KMS-11 (cell line): ENCODE measurements at regions not wholly inside any gene's neighbourhood (a gene's known extent, or its start where the extent isn't known, plus 50 kb on each side); places are given as distances from the start of the nearest gene placed in this dataset.

ENCODE experiments used
- H2AFZ ChIP-seq: fragments of 200-600 bp; sonication (generic); 2 replicates; pipeline ENCODE4 v1.6.1; 2016; ENCODE audit warnings: antibody characterized with exemption, mixed run types, low read depth
- H3K27ac ChIP-seq: fragments of 200-600 bp; sonication (generic); 2 replicates; pipeline ENCODE4 v1.6.1; 2016; ENCODE audit warnings: mild to moderate bottlenecking, mixed run types
- H3K27me3 ChIP-seq: fragments of 200-600 bp; sonication (generic); 2 replicates; pipeline ENCODE4 v1.6.1; 2017; ENCODE audit warnings: mild to moderate bottlenecking, low read depth, mixed run types, moderate library complexity; ENCODE audit not compliant: insufficient read depth
- H3K36me3 ChIP-seq: fragments of 200-600 bp; sonication (generic); 2 replicates; pipeline ENCODE4 v1.6.1; 2017; ENCODE audit warnings: mild to moderate bottlenecking, mixed run types; ENCODE audit not compliant: insufficient read depth
- H3K4me1 ChIP-seq: fragments of 200-600 bp; sonication (generic); 2 replicates; pipeline ENCODE4 v1.6.1; 2016; ENCODE audit warnings: mild to moderate bottlenecking, low read depth, mixed run types; ENCODE audit not compliant: poor library complexity, severe bottlenecking
- H3K4me2 ChIP-seq: fragments of 200-600 bp; sonication (generic); 2 replicates; pipeline ENCODE4 v1.7.0; 2016; ENCODE audit warnings: mild to moderate bottlenecking, mixed run types
- H3K4me3 ChIP-seq: fragments of 200-600 bp; sonication (generic); IDR thresholded peaks from 2 replicates; pipeline ENCODE4 v1.6.1; 2017; ENCODE audit warnings: low read depth, low read length, mixed read lengths; ENCODE audit not compliant: insufficient read depth
- H3K79me2 ChIP-seq: fragments of 200-600 bp; sonication (generic); 2 replicates; pipeline ENCODE4 v1.6.1; 2016; ENCODE audit warnings: low read depth, mixed run types; ENCODE audit not compliant: insufficient read depth
- H3K9ac ChIP-seq: fragments of 200-600 bp; sonication (generic); 2 replicates; pipeline ENCODE4 v1.6.1; 2016; ENCODE audit warnings: mild to moderate bottlenecking, mixed run types
- H4K20me1 ChIP-seq: fragments of 200-600 bp; sonication (generic); 2 replicates; pipeline ENCODE4 v1.6.1; 2016; ENCODE audit warnings: mild to moderate bottlenecking, mixed run types; ENCODE audit not compliant: insufficient read depth
- TF ChIP-seq, protein P1 (sequence below): fragments of 200-600 bp; sonication (generic); conservative IDR thresholded peaks from 2 replicates; pipeline ENCODE4 v1.6.1; 2017; ENCODE audit warnings: low read depth, mild to moderate bottlenecking, antibody characterized with exemption, low read length, moderate library complexity, mixed read lengths

DNA sequence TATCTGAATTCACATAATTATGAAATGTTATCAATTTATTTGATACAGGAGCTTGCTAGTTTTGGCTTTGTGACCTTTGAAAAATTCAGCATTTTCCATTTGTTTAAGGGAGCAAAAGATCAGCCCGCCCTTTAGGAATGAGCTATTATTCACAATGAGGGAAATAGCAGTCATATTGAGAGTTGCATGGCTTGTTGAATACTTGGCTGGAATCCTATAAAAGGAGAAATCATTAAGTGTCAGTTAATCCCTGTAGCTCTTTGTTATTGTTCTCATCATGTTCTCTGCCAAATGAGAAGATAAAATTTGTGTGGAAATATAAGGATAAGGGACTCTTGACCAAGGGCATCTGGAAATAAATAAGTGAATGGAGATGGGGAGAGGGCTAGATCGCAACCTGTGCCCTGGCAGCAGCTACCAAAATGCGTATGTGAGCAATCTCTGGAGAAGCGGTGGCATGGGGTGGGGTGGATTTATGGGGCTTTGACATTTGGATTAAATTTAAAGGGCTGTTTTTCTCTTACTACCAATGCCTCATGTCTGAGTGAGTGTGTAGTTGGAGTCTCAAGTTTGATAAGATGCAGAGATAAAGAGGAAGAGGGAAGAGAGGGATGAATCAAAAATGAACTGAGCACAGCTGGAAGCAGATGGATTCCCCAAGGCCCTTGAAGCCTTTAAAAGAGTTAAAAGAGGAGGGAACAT, 237.6 kb downstream of the NNT start:
- no peaks in the 10 kb centered on the region for H3K79me2 ChIP-seq
- no peak overlapping the region for H3K9ac ChIP-seq
- TF ChIP-seq, protein P1, sequence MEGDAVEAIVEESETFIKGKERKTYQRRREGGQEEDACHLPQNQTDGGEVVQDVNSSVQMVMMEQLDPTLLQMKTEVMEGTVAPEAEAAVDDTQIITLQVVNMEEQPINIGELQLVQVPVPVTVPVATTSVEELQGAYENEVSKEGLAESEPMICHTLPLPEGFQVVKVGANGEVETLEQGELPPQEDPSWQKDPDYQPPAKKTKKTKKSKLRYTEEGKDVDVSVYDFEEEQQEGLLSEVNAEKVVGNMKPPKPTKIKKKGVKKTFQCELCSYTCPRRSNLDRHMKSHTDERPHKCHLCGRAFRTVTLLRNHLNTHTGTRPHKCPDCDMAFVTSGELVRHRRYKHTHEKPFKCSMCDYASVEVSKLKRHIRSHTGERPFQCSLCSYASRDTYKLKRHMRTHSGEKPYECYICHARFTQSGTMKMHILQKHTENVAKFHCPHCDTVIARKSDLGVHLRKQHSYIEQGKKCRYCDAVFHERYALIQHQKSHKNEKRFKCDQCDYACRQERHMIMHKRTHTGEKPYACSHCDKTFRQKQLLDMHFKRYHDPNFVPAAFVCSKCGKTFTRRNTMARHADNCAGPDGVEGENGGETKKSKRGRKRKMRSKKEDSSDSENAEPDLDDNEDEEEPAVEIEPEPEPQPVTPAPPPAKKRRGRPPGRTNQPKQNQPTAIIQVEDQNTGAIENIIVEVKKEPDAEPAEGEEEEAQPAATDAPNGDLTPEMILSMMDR = no peak
- no peak overlapping the region for H3K27ac ChIP-seq
- no peaks in the 10 kb centered on the region for H3K4me1 ChIP-seq
- H3K36me3 ChIP-seq = no peaks in the 10 kb centered on the region
- no peak overlapping the region for H3K4me2 ChIP-seq
- no peak overlapping the region for H2AFZ ChIP-seq
- H4K20me1 ChIP-seq = no peaks in the 10 kb centered on the region
- no peak overlapping the region for H3K4me3 ChIP-seq
- no peaks in the 10 kb centered on the region for H3K27me3 ChIP-seq

DNA sequence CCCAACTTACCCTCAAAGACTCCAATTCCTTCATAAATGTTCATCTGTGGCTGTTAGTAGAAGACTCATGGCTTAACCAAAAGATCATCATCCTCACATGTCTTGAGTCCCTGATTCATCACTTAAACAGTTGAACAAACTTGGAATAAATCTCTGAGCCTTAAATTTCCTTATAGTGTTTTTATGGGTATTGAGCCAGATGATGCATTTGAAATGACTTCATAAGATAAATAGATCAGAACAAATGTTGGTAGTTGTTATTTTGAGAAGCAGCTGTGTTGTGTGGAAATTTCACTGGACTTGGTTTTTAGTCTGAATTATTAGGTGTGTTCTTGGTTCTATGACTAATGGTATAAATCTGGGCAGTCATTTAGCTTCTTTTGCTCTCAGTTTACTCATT, 236.2 kb downstream of the NNT start:
- Histone ChIP-seq H4K20me1 (no peaks in the 10 kb centered on the region), H3K36me3 (no peaks in the 10 kb centered on the region), H2AFZ (no peak overlapping the region), H3K27me3 (no peaks in the 10 kb centered on the region), H3K4me2 (no peak overlapping the region), H3K9ac (no peak overlapping the region), H3K79me2 (no peaks in the 10 kb centered on the region), H3K4me1 (no peaks in the 10 kb centered on the region), H3K27ac (no peak overlapping the region), H3K4me3 (no peak overlapping the region)
- TF ChIP-seq, protein P1 = no peak

DNA sequence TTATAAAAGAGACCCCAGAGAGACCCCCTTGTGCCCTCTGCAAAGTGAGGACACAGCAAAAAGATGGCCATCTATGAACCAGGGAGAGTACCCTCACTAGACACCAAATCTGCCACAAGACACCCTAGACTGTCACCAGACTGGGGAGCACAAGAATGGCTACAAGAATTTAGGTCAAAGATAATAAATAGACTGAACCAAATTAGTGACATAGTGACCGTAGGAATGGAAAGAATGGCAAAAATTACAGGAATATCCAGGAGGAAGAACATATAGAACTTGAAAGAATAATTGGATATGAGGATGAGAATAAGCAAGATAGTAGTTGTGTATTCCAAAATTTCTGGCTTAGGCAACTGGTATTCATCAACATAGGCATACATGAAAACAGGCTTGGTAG, 235.0 kb downstream of the NNT start:
- H4K20me1 ChIP-seq = no peaks in the 10 kb centered on the region
- H3K36me3 ChIP-seq = no peaks in the 10 kb centered on the region
- no peak overlapping the region for H3K27ac ChIP-seq
- no peak overlapping the region for H3K4me3 ChIP-seq
- no peak overlapping the region for H3K9ac ChIP-seq
- TF ChIP-seq, protein P1 = no peak
- H3K4me2 ChIP-seq = no peak overlapping the region
- H3K4me1 ChIP-seq = no peaks in the 10 kb centered on the region
- no peaks in the 10 kb centered on the region for H3K79me2 ChIP-seq
- H2AFZ ChIP-seq = no peak overlapping the region; the same call in 1 of the 2 replicates
- no peaks in the 10 kb centered on the region for H3K27me3 ChIP-seq

DNA sequence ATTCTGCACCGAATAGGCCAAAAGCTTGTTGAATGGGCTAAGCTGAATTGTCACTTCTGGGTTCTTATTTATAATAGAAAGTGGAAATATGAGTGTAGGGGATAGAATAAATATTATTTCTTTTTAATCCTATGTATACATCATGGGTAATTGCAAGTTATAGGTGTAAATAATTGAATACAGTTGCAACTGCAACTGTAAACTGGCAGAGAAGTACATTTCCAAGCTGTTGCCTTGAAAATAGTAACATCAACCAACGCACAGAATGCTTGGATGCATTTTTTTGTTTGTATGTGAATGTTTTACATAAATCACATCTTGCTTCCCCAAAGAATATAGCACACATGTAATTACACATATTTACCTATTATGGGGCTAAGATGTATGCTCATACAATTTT, 234.1 kb downstream of the NNT start:
- TF ChIP-seq, protein P1 = no peak
- Histone ChIP-seq H3K79me2 (no peaks in the 10 kb centered on the region), H4K20me1 (no peaks in the 10 kb centered on the region), H3K9ac (no peak overlapping the region), H3K4me3 (no peak overlapping the region), H3K4me1 (no peaks in the 10 kb centered on the region), H3K27ac (no peak overlapping the region), H2AFZ (no peak overlapping the region), H3K36me3 (no peaks in the 10 kb centered on the region), H3K27me3 (no peaks in the 10 kb centered on the region), H3K4me2 (no peak overlapping the region)
